PC-3 (cell line): ENCODE measurements at regions not wholly inside any gene's neighbourhood (a gene's known extent, or its start where the extent isn't known, plus 50 kb on each side); places are given as distances from the start of the nearest gene placed in this dataset.

Experiments used
- ATAC-seq: fragments of 200-7000 bp; cut with Tn5 transposase; 2 replicates; pipeline ENCODE4 v1.9.1; 2020; ENCODE audit warnings: mild to moderate bottlenecking, moderate library complexity
- BruUV-seq: library from RNA; stranded (reverse); fragments of 400-500 nt; replicated peaks from 2 replicates; lab custom pipeline; 2021; lab: Mats Ljungman, UMichigan
- CTCF ChIA-PET: fragments of 300-600 bp; sonication (Branson Sonifier 250); formaldehyde crosslinking; loops from one replicate; lab custom pipeline; 2022; ENCODE audit warnings: antibody characterized with exemption; lab: Charles Lee
- POLR2A ChIA-PET: fragments of 300-600 bp; sonication (Branson Sonifier 250); formaldehyde crosslinking; loops from one replicate; lab custom pipeline; 2022; ENCODE audit warnings: antibody characterized with exemption; ENCODE audit not compliant: unreplicated experiment; lab: Charles Lee
- DNase-seq: peaks from one replicate; pipeline ENCODE4 v3.0.0-alpha.2; 2015
- H2AFZ ChIP-seq: fragments of 300-600 bp; sonication (generic); 2 replicates; pipeline ENCODE4 v1.6.0; 2016; ENCODE audit warnings: antibody characterized with exemption, low read length
- H3F3A ChIP-seq: fragments of 300-600 bp; sonication (generic); one replicate; pipeline ENCODE4 v1.6.0; 2017; ENCODE audit warnings: antibody characterized with exemption, low read length, control low read depth, mild to moderate bottlenecking; ENCODE audit not compliant: unreplicated experiment
- H3K27ac ChIP-seq: fragments of 300-600 bp; sonication (generic); 2 replicates; pipeline ENCODE4 v1.5.1; 2016; ENCODE audit warnings: mild to moderate bottlenecking, low read length
- H3K27me3 ChIP-seq: fragments of 300-600 bp; sonication (generic); 2 replicates; pipeline ENCODE4 v1.6.1; 2016; ENCODE audit warnings: low read length, mixed read lengths
- H3K36me3 ChIP-seq: fragments of 300-600 bp; sonication (generic); 2 replicates; pipeline ENCODE4 v1.6.1; 2016; ENCODE audit warnings: low read depth, mixed run types, low read length, mixed read lengths
- H3K4me1 ChIP-seq: fragments of 300-600 bp; sonication (generic); 2 replicates; pipeline ENCODE4 v1.5.1; 2016; ENCODE audit warnings: low read length; ENCODE audit not compliant: insufficient read depth
- H3K4me2 ChIP-seq: fragments of 300-600 bp; sonication (generic); 2 replicates; pipeline ENCODE4 v1.6.0; 2016; ENCODE audit warnings: low read length
- H3K4me3 ChIP-seq: fragments of 300-600 bp; sonication (generic); 2 replicates; pipeline ENCODE4 v1.5.1; 2016; ENCODE audit warnings: mild to moderate bottlenecking, low read length, mixed read lengths
- H3K79me2 ChIP-seq: fragments of 300-600 bp; sonication (generic); 2 replicates; pipeline ENCODE4 v1.6.1; 2017; ENCODE audit warnings: low read length, mixed read lengths
- H3K9ac ChIP-seq: fragments of 300-600 bp; sonication (generic); 2 replicates; pipeline ENCODE4 v1.6.0; 2016; ENCODE audit warnings: mild to moderate bottlenecking, low read length
- H3K9me2 ChIP-seq: fragments of 300-600 bp; sonication (generic); replicated peaks from 2 replicates; pipeline ENCODE4 v1.6.1; 2016; ENCODE audit warnings: mixed run types, low read length, mixed read lengths
- H3K9me3 ChIP-seq: fragments of 300-600 bp; sonication (generic); 2 replicates; pipeline ENCODE4 v1.6.1; 2016; ENCODE audit warnings: low read length, mixed read lengths
- H4K20me1 ChIP-seq: fragments of 300-600 bp; sonication (generic); 2 replicates; pipeline ENCODE4 v1.6.1; 2016; ENCODE audit warnings: low read length, mixed read lengths
- CTCF ChIP-seq: fragments of 300-600 bp; sonication (generic); conservative IDR thresholded peaks from 2 replicates; pipeline ENCODE4 v1.5.1; 2017; ENCODE audit warnings: antibody characterized with exemption, low read depth, mild to moderate bottlenecking, low read length
- EZH2 ChIP-seq: fragments of 300-600 bp; sonication (generic); IDR thresholded peaks from one replicate; pipeline ENCODE4 v1.6.1; 2017; ENCODE audit warnings: antibody characterized with exemption, mild to moderate bottlenecking, low read length; ENCODE audit not compliant: unreplicated experiment
- EZH2phosphoT487 ChIP-seq: fragments of 300-600 bp; sonication (generic); IDR thresholded peaks from 2 replicates; pipeline ENCODE4 v1.6.1; 2018; ENCODE audit warnings: mild to moderate bottlenecking, antibody characterized with exemption, low read length, borderline replicate concordance
- intact Hi-C: fragments of 100-400 bp; cut with micrococcal nuclease; formaldehyde crosslinking; loops from 2 replicates; pipeline ENCODE4 v1.9.0; 2023

GRCh38 chr1:37151789-37152188, 117.5 kb upstream of the GRIK3 start:
- H3K4me3 ChIP-seq = no peak overlapping the region
- BruUV-seq = no TSS peak
- no peak overlapping the region for H2AFZ ChIP-seq
- no peaks in the 10 kb centered on the region for H3F3A ChIP-seq
- H4K20me1 ChIP-seq = no peaks in the 10 kb centered on the region
- no peaks in the 10 kb centered on the region for H3K79me2 ChIP-seq
- no peak overlapping the region for H3K4me2 ChIP-seq
- intact Hi-C loops = no loop called here
- no peaks in the 10 kb centered on the region for H3K9me3 ChIP-seq
- H3K9ac ChIP-seq = no peak overlapping the region
- H3K36me3 ChIP-seq = no peaks in the 10 kb centered on the region
- CTCF ChIA-PET = no interaction called here
- H3K4me1 ChIP-seq = no peaks in the 10 kb centered on the region
- POLR2A ChIA-PET = no interaction called here
- no peak for ATAC-seq
- peaks cover 17% of the 10 kb centered on the region for H3K27me3 ChIP-seq
- no peaks in the 10 kb centered on the region for H3K9me2 ChIP-seq
- DNase-seq = no peak
- TF ChIP-seq CTCF (no peak), EZH2 (no peak), EZH2phosphoT487 (no peak)
- no peak overlapping the region for H3K27ac ChIP-seq

GRCh38 chr1:37152491-37152890, 118.2 kb upstream of the GRIK3 start:
- ChIA-PET POLR2A (no interaction called here), CTCF (no interaction called here)
- peaks cover 17% of the 10 kb centered on the region for H3K27me3 ChIP-seq

More at GRCh38 chr1:37152491-37152890, 118.2 kb upstream of the GRIK3 start:
- H3K9ac ChIP-seq = no peak overlapping the region
- TF ChIP-seq EZH2 = no peak
- TF ChIP-seq EZH2phosphoT487 = no peak
- no peak for TF ChIP-seq CTCF
- no peaks in the 10 kb centered on the region for H3K4me1 ChIP-seq
- H3K9me3 ChIP-seq = no peaks in the 10 kb centered on the region
- H3F3A ChIP-seq = no peaks in the 10 kb centered on the region
- H3K4me3 ChIP-seq = no peak overlapping the region
- no peak for DNase-seq
- H3K9me2 ChIP-seq = no peaks in the 10 kb centered on the region
- ATAC-seq = no peak
- H2AFZ ChIP-seq = no peak overlapping the region
- no peaks in the 10 kb centered on the region for H3K36me3 ChIP-seq
- intact Hi-C loops = no loop called here
- no peak overlapping the region for H3K27ac ChIP-seq
- no peaks in the 10 kb centered on the region for H3K79me2 ChIP-seq
- H3K4me2 ChIP-seq = no peak overlapping the region
- BruUV-seq = no TSS peak
- H4K20me1 ChIP-seq = no peaks in the 10 kb centered on the region
